HG02943 (cell line): ENCODE measurements at regions not wholly inside any gene's neighbourhood (a gene's known extent, or its start where the extent isn't known, plus 50 kb on each side); places are given as distances from the start of the nearest gene placed in this dataset.
"Not testable (repeated sequence)": the region's sequence is repeated elsewhere in the genome, so short reads cannot be mapped to it uniquely, and the experiment has no call there.

Experiments used
- ATAC-seq: cut with Tn5 transposase; IDR thresholded peaks from one replicate; pipeline ENCODE4 v1.9.1; 2021; ENCODE audit warnings: mild to moderate bottlenecking, low read depth, moderate library complexity; ENCODE audit not compliant: unreplicated experiment

GRCh38 chr18:73691624-73692023 is 456.0 kb downstream of the FBXO15 start:
- no peak for ATAC-seq

- no peak for ATAC-seq
Observed at GRCh38 chr18:73691118-73691517, 456.5 kb downstream of the FBXO15 start.

- ATAC-seq = no peak
Observed at GRCh38 chr18:73690222-73690621, 457.4 kb downstream of the FBXO15 start.

- peak; percentile 53 for ATAC-seq
Observed at GRCh38 chr18:73688851-73689711, 458.6 kb downstream of the FBXO15 start.

- ATAC-seq = no peak
Observed at GRCh38 chr18:73688161-73688560, 459.5 kb downstream of the FBXO15 start.

- no peak for ATAC-seq
Observed at GRCh38 chr18:73684647-73685046, 463.0 kb downstream of the FBXO15 start.

- no peak for ATAC-seq
Observed at GRCh38 chr18:73683409-73684238, 464.0 kb downstream of the FBXO15 start.

- ATAC-seq = no peak
Observed at GRCh38 chr18:73681912-73682311, 465.7 kb downstream of the FBXO15 start.

GRCh38 chr18:73681398-73681797 is 466.2 kb downstream of the FBXO15 start:
- no peak for ATAC-seq

GRCh38 chr18:73679941-73680712 is 467.5 kb downstream of the FBXO15 start:
- ATAC-seq = no peak

- no peak for ATAC-seq
Observed at GRCh38 chr18:73677450-73677849, 470.2 kb downstream of the FBXO15 start.

GRCh38 chr18:73674125-73674865 is 473.3 kb downstream of the FBXO15 start:
- no peak for ATAC-seq

- ATAC-seq = not testable (repeated sequence)
Observed at GRCh38 chr18:73671480-73671879, 476.2 kb downstream of the FBXO15 start.

- no peak for ATAC-seq
Observed at GRCh38 chr18:73670524-73670923, 477.1 kb downstream of the FBXO15 start.

- no peak for ATAC-seq
Observed at GRCh38 chr18:73670039-73670438, 477.6 kb downstream of the FBXO15 start.

GRCh38 chr18:73669297-73669696 is 478.3 kb downstream of the FBXO15 start:
- ATAC-seq = no peak

GRCh38 chr18:73668051-73668450 is 479.6 kb downstream of the FBXO15 start:
- no peak for ATAC-seq

GRCh38 chr18:73666772-73667171 is 480.9 kb downstream of the FBXO15 start:
- no peak for ATAC-seq

- ATAC-seq = no peak
Observed at GRCh38 chr18:73664896-73665295, 482.7 kb downstream of the FBXO15 start.

GRCh38 chr18:73663581-73663980 is 484.1 kb downstream of the FBXO15 start:
- no peak for ATAC-seq
